ENCODE measurements at regions not wholly inside any gene's neighbourhood (a gene's known extent, or its start where the extent isn't known, plus 50 kb on each side); places are given as distances from the start of the nearest gene placed in this dataset.

- no peak for ATAC-seq (ENCODE audit: low read depth)
- Mint-ChIP-seq H3K4me1 (no peaks in the 10 kb centered on the region), H3K9me3 (peaks cover 9% of the 10 kb centered on the region), H3K27ac (no peak overlapping the region), H3K27me3 (no peaks in the 10 kb centered on the region), H3K4me3 (no peak overlapping the region), H3K36me3 (no peaks in the 10 kb centered on the region)
- DNase-seq, result no peak
- POLR2A ChIA-PET, result interaction anchor here (0.7 kb wide), 1 partner anchor 22 kb away, joined by 3 read pairs; no protein-coding TSS in a partner anchor
Observed at GRCh38 chr20:21971436-21971835, 266.0 kb downstream of the PAX1 start.

- Mint-ChIP-seq H3K36me3 (no peaks in the 10 kb centered on the region), H3K27me3 (no peaks in the 10 kb centered on the region), H3K9me3 (peaks cover 4% of the 10 kb centered on the region), H3K4me3 (no peak overlapping the region), H3K27ac (no peak overlapping the region), H3K4me1 (no peaks in the 10 kb centered on the region)
- POLR2A ChIA-PET, result no interaction called here
- DNase-seq, result no peak
- ATAC-seq (ENCODE audit: low read depth), result no peak
Observed at GRCh38 chr20:21968486-21968885, 263.0 kb downstream of the PAX1 start.

- no peak for ATAC-seq (ENCODE audit: low read depth)
- Mint-ChIP-seq H3K27ac (no peak overlapping the region), H3K9me3 (peaks cover 2% of the 10 kb centered on the region), H3K36me3 (no peaks in the 10 kb centered on the region), H3K27me3 (no peaks in the 10 kb centered on the region), H3K4me1 (no peaks in the 10 kb centered on the region), H3K4me3 (no peak overlapping the region)
- no peak for DNase-seq
- POLR2A ChIA-PET, result no interaction called here
Observed at GRCh38 chr20:21967481-21967880, 262.0 kb downstream of the PAX1 start.

GRCh38 chr20:21956591-21956990 is 251.1 kb downstream of the PAX1 start:
- Mint-ChIP-seq H3K36me3 (no peaks in the 10 kb centered on the region), H3K4me3 (no peak overlapping the region), H3K9me3 (peaks cover 4% of the 10 kb centered on the region), H3K4me1 (no peaks in the 10 kb centered on the region), H3K27ac (no peak overlapping the region), H3K27me3 (no peaks in the 10 kb centered on the region)
- ATAC-seq (ENCODE audit: low read depth), result no peak
- POLR2A ChIA-PET, result no interaction called here
- DNase-seq, result no peak

GRCh38 chr20:21947406-21947805 is 241.9 kb downstream of the PAX1 start:
- no peaks in the 10 kb centered on the region for H3K4me1 Mint-ChIP-seq
- no peak overlapping the region for H3K27ac Mint-ChIP-seq
- ATAC-seq (ENCODE audit: low read depth), result no peak
- H3K9me3 Mint-ChIP-seq, result peaks cover 7% of the 10 kb centered on the region
- no peaks in the 10 kb centered on the region for H3K27me3 Mint-ChIP-seq
- H3K4me3 Mint-ChIP-seq, result no peak overlapping the region
- no peaks in the 10 kb centered on the region for H3K36me3 Mint-ChIP-seq
- POLR2A ChIA-PET, result no interaction called here
- DNase-seq, result no peak

GRCh38 chr20:21944227-21944626 is 238.8 kb downstream of the PAX1 start:
- no peak overlapping the region for H3K4me3 Mint-ChIP-seq
- ATAC-seq (ENCODE audit: low read depth), result no peak
- no peaks in the 10 kb centered on the region for H3K4me1 Mint-ChIP-seq

GRCh38 chr20:21941941-21942805 is 236.7 kb downstream of the PAX1 start:
- no peaks in the 10 kb centered on the region for H3K4me1 Mint-ChIP-seq
- no peak for ATAC-seq (ENCODE audit: low read depth)
- H3K9me3 Mint-ChIP-seq, result peaks cover 15% of the 10 kb centered on the region

More at GRCh38 chr20:21944227-21944626, 238.8 kb downstream of the PAX1 start:
- DNase-seq, result no peak
- Mint-ChIP-seq H3K36me3 (no peaks in the 10 kb centered on the region), H3K27me3 (no peaks in the 10 kb centered on the region), H3K27ac (no peak overlapping the region), H3K9me3 (peaks cover 15% of the 10 kb centered on the region)
- POLR2A ChIA-PET, result no interaction called here

GRCh38 chr20:21936720-21937380 is 231.4 kb downstream of the PAX1 start:
- ATAC-seq (ENCODE audit: low read depth) (no peak), DNase-seq (no peak)
- Mint-ChIP-seq H3K4me3 (no peak overlapping the region), H3K27ac (no peak overlapping the region), H3K27me3 (no peaks in the 10 kb centered on the region), H3K9me3 (peaks cover 8% of the 10 kb centered on the region), H3K36me3 (no peaks in the 10 kb centered on the region), H3K4me1 (no peaks in the 10 kb centered on the region)
- POLR2A ChIA-PET, result no interaction called here

More at GRCh38 chr20:21941941-21942805, 236.7 kb downstream of the PAX1 start:
- no peaks in the 10 kb centered on the region for H3K36me3 Mint-ChIP-seq
- POLR2A ChIA-PET, result no interaction called here
- H3K4me3 Mint-ChIP-seq, result no peak overlapping the region
- DNase-seq, result no peak
- no peak overlapping the region for H3K27ac Mint-ChIP-seq
- H3K27me3 Mint-ChIP-seq, result no peaks in the 10 kb centered on the region

GRCh38 chr20:21936261-21936660 is 230.8 kb downstream of the PAX1 start:
- no peak overlapping the region for H3K4me3 Mint-ChIP-seq
- DNase-seq, result no peak
- ATAC-seq (ENCODE audit: low read depth), result no peak
- no peaks in the 10 kb centered on the region for H3K4me1 Mint-ChIP-seq
- peaks cover 7% of the 10 kb centered on the region for H3K9me3 Mint-ChIP-seq
- no peak overlapping the region for H3K27ac Mint-ChIP-seq
- POLR2A ChIA-PET, result no interaction called here
- no peaks in the 10 kb centered on the region for H3K36me3 Mint-ChIP-seq
- no peaks in the 10 kb centered on the region for H3K27me3 Mint-ChIP-seq

GRCh38 chr20:21933526-21933925 is 228.1 kb downstream of the PAX1 start:
- H3K27me3 Mint-ChIP-seq, result no peaks in the 10 kb centered on the region
- ATAC-seq (ENCODE audit: low read depth) (no peak), DNase-seq (no peak)
- H3K9me3 Mint-ChIP-seq, result peaks cover 2% of the 10 kb centered on the region
- no peak overlapping the region for H3K4me3 Mint-ChIP-seq
- H3K27ac Mint-ChIP-seq, result no peak overlapping the region
- H3K4me1 Mint-ChIP-seq, result no peaks in the 10 kb centered on the region
- H3K36me3 Mint-ChIP-seq, result no peaks in the 10 kb centered on the region
- POLR2A ChIA-PET, result no interaction called here

GRCh38 chr20:21921251-21921650 is 215.8 kb downstream of the PAX1 start:
- H3K27me3 Mint-ChIP-seq, result no peaks in the 10 kb centered on the region
- no peak overlapping the region for H3K4me3 Mint-ChIP-seq
- H3K36me3 Mint-ChIP-seq, result no peaks in the 10 kb centered on the region
- POLR2A ChIA-PET, result no interaction called here
- H3K4me1 Mint-ChIP-seq, result no peaks in the 10 kb centered on the region
- H3K27ac Mint-ChIP-seq, result no peak overlapping the region
- no peak for DNase-seq
- H3K9me3 Mint-ChIP-seq, result peaks cover 5% of the 10 kb centered on the region
- no peak for ATAC-seq (ENCODE audit: low read depth)

- peaks cover 5% of the 10 kb centered on the region for H3K9me3 Mint-ChIP-seq
- POLR2A ChIA-PET, result no interaction called here
- H3K4me1 Mint-ChIP-seq, result no peaks in the 10 kb centered on the region
- H3K4me3 Mint-ChIP-seq, result no peak overlapping the region
- DNase-seq, result no peak
- H3K27ac Mint-ChIP-seq, result no peak overlapping the region
- ATAC-seq (ENCODE audit: low read depth), result no peak
- no peaks in the 10 kb centered on the region for H3K27me3 Mint-ChIP-seq
- H3K36me3 Mint-ChIP-seq, result no peaks in the 10 kb centered on the region
Observed at GRCh38 chr20:21920211-21920610, 214.7 kb downstream of the PAX1 start.

- H3K27me3 Mint-ChIP-seq, result no peaks in the 10 kb centered on the region
- no peak overlapping the region for H3K27ac Mint-ChIP-seq
- no peaks in the 10 kb centered on the region for H3K36me3 Mint-ChIP-seq
- H3K4me3 Mint-ChIP-seq, result no peak overlapping the region
- DNase-seq (no peak), ATAC-seq (ENCODE audit: low read depth) (no peak)
- H3K9me3 Mint-ChIP-seq, result peaks cover 5% of the 10 kb centered on the region
- no peaks in the 10 kb centered on the region for H3K4me1 Mint-ChIP-seq
- POLR2A ChIA-PET, result no interaction called here
Observed at GRCh38 chr20:21918398-21918797, 212.9 kb downstream of the PAX1 start.

- Mint-ChIP-seq H3K9me3 (peaks cover 9% of the 10 kb centered on the region), H3K4me3 (no peak overlapping the region), H3K36me3 (no peaks in the 10 kb centered on the region), H3K27me3 (no peaks in the 10 kb centered on the region), H3K27ac (no peak overlapping the region), H3K4me1 (no peaks in the 10 kb centered on the region)
- POLR2A ChIA-PET, result no interaction called here
- DNase-seq (no peak), ATAC-seq (ENCODE audit: low read depth) (no peak)
Observed at GRCh38 chr20:21902391-21902790, 196.9 kb downstream of the PAX1 start.

Measured in activated naive CD8-positive, alpha-beta T cell treated with anti-CD3 and anti-CD28 coated beads, Interleukin-2, amount 10 ng/mL, durations not matched to agents 7 days and 5 days (primary cell).